HEK293T (cell line): ENCODE measurements at regions not wholly inside any gene's neighbourhood (a gene's known extent, or its start where the extent isn't known, plus 50 kb on each side); places are given as distances from the start of the nearest gene placed in this dataset.
A peak's percentile ranks its signal among the peaks of the same experiment; 100 is the strongest.

Source experiments
- CTCF ChIA-PET: fragments of 350-600 bp; formaldehyde crosslinking; extraction: SDS; loops from one replicate; lab custom pipeline; 2021; ENCODE audit warnings: antibody characterized with exemption, inconsistent platforms; lab: Yijun Ruan, JAX
- POLR2A ChIA-PET: fragments of 350-600 bp; formaldehyde crosslinking; extraction: SDS; loops from one replicate; lab custom pipeline; 2020; ENCODE audit warnings: antibody characterized with exemption, inconsistent platforms; lab: Yijun Ruan, JAX
- DNase-seq: peaks from one replicate; pipeline ENCODE4 v3.0.0; 2012; ENCODE audit warnings: mixed read lengths; ENCODE audit errors: extremely low spot score
- ARNT ChIP-seq: fragments of 450-650 bp; IDR thresholded peaks from 2 replicates; pipeline ENCODE4 v1.6.1; 2017; ENCODE audit warnings: mild to moderate bottlenecking
- BHLHE40 ChIP-seq: fragments of 450-650 bp; IDR thresholded peaks from 2 replicates; pipeline ENCODE4 v1.6.1; 2016; ENCODE audit warnings: mild to moderate bottlenecking, moderate library complexity, borderline replicate concordance
- CTBP1 ChIP-seq: fragments of 450-650 bp; IDR thresholded peaks from 2 replicates; pipeline ENCODE4 v1.6.1; 2016; ENCODE audit warnings: borderline replicate concordance
- ELF4 ChIP-seq: fragments of 450-650 bp; IDR thresholded peaks from 2 replicates; pipeline ENCODE4 v1.6.1; 2017; ENCODE audit warnings: antibody characterized with exemption
- FOXA1 ChIP-seq: fragments of 450-650 bp; IDR thresholded peaks from 2 replicates; pipeline ENCODE4 v1.6.1; 2016; ENCODE audit warnings: mild to moderate bottlenecking
- FOXK2 ChIP-seq: fragments of 450-650 bp; IDR thresholded peaks from 2 replicates; pipeline ENCODE4 v1.6.1; 2016; ENCODE audit warnings: mild to moderate bottlenecking
- FOXM1 ChIP-seq: fragments of 450-650 bp; IDR thresholded peaks from 2 replicates; pipeline ENCODE4 v1.6.1; 2017; ENCODE audit warnings: mild to moderate bottlenecking, borderline replicate concordance
- HDGF ChIP-seq: fragments of 450-650 bp; IDR thresholded peaks from 2 replicates; pipeline ENCODE4 v1.6.1; 2017; ENCODE audit warnings: antibody characterized with exemption, borderline replicate concordance
- L3MBTL2 ChIP-seq: fragments of 450-650 bp; conservative IDR thresholded peaks from 2 replicates; pipeline ENCODE4 v1.6.1; 2016; ENCODE audit warnings: mild to moderate bottlenecking
- LEF1 ChIP-seq: fragments of 450-650 bp; IDR thresholded peaks from 2 replicates; pipeline ENCODE4 v1.6.1; 2017; ENCODE audit warnings: mild to moderate bottlenecking, borderline replicate concordance
- NFRKB ChIP-seq: fragments of 450-650 bp; IDR thresholded peaks from 2 replicates; pipeline ENCODE4 v1.6.1; 2016; ENCODE audit warnings: mild to moderate bottlenecking, moderate library complexity
- SP1 ChIP-seq: fragments of 450-650 bp; IDR thresholded peaks from 2 replicates; pipeline ENCODE4 v1.6.1; 2017
- SUZ12 ChIP-seq: fragments of 450-650 bp; IDR thresholded peaks from 2 replicates; pipeline ENCODE4 v1.6.1; 2016; ENCODE audit warnings: mild to moderate bottlenecking
- TARDBP ChIP-seq: fragments of 450-650 bp; IDR thresholded peaks from 2 replicates; pipeline ENCODE4 v1.6.1; 2016
- ZNF384 ChIP-seq: fragments of 450-650 bp; IDR thresholded peaks from 2 replicates; pipeline ENCODE4 v1.6.1; 2016
- TF ChIP-seq, protein P1 (sequence below): fragments of 450-650 bp; IDR thresholded peaks from 2 replicates; pipeline ENCODE4 v1.6.1; 2016

DNA sequence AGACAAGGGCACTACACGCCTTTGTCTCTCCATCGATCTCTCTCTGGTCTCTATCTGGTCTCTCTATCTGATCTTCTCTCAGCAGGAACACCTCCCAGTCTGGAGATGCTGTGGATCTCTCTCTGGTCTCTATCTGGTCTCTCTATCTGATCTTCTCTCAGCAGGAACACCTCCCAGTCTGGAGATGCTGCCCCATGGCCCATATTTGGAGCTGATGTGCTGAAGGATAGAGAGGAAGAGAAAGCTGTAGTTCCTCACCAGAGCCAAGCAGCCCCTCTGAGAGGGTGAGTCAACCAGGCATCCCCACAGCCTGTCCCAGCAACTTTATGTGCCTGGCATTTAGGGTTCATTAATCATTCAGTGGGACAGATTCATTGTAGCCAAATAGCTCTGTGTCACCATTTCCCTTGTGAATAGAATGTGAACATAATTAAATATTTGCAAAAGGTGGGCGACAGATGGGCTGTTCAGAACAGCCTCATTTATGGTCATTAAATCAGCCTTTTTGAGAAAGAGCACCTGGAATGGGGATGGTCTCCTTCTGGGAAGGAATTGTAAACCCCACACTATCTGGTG, 189.3 kb upstream of the MAST4 start:
- CTCF ChIA-PET = no interaction called here
- DNase-seq = no peak
- no peak for TF ChIP-seq CTBP1
- TF ChIP-seq, protein P1, sequence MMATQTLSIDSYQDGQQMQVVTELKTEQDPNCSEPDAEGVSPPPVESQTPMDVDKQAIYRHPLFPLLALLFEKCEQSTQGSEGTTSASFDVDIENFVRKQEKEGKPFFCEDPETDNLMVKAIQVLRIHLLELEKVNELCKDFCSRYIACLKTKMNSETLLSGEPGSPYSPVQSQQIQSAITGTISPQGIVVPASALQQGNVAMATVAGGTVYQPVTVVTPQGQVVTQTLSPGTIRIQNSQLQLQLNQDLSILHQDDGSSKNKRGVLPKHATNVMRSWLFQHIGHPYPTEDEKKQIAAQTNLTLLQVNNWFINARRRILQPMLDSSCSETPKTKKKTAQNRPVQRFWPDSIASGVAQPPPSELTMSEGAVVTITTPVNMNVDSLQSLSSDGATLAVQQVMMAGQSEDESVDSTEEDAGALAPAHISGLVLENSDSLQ = peak; percentile 57

DNA sequence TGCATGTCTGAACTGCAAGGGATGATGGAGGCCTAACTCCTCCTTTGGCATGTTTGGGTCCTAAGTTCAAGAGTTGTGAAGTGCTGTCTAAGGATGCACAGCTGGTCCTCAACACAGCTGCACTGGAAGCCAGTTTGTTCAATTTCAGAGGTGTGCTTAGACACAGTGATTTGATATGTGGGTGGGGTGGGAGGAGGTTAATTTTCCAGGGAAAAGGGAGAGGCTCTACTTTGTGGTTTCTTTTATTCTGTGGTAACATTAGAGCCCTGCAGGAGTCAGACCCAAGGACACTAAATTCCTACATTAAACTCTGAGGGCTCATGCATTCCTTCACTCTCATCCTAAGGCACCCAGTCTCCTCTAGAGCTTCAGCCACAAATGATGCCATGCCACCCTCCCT, 188.4 kb upstream of the MAST4 start:
- no peak for TF ChIP-seq CTBP1
- TF ChIP-seq ELF4 = no peak
- no peak for TF ChIP-seq FOXM1
- TF ChIP-seq ARNT = no peak
- no peak for TF ChIP-seq BHLHE40
- no peak for TF ChIP-seq L3MBTL2
- TF ChIP-seq ZNF384 = no peak
- no peak for TF ChIP-seq FOXK2
- no peak for TF ChIP-seq NFRKB
- POLR2A ChIA-PET = no interaction called here
- DNase-seq = no peak
- CTCF ChIA-PET = no interaction called here

More for the DNA sequence above, 189.3 kb upstream of the MAST4 start:
- POLR2A ChIA-PET = no interaction called here

DNA sequence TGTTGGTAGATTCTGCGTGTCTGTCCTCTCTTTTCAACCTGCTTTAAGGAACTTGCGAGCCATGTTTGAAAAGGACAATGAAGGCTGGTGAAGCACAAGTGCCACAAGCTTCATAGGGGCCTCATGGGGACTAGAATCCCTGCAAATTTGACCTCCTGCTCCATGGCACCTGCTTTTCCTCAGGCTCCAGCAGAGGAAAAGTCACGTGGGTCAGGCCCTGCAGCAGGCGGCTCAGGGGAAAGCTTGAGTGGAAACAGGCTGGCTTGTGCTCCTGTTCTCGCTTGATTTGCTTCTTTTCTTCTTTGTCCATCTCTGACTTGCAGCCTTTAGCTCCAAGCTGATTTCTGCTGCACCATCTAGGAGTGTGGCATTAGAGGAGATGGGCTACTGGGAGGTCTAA, 187.6 kb upstream of the MAST4 start:
- DNase-seq = no peak
- ChIA-PET POLR2A (no interaction called here), CTCF (no interaction called here)
- TF ChIP-seq ARNT (no peak), NFRKB (no peak), BHLHE40 (no peak), FOXK2 (no peak), ZNF384 (no peak), FOXM1 (no peak), SUZ12 (no peak), SP1 (no peak)
- TF ChIP-seq, protein P1 = no peak

DNA sequence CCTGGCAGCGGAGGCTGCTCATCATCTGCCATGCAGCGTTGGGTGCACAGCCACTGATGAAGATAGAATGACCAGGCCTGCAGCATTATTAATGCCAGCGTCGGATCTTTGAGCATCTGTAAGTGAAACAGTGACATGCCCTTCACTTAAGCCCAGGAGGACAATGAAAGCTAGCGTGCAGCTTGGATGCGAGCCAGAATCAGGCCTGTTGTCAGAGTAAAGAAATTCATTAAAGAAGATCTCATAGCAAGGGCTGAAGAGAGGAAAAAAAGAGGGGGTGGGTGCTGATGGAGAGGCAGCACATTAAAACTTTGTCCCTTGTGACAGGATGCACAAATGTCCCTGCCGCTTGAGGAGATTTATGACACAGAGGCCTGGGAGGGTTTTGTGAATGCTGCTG, 186.1 kb upstream of the MAST4 start:
- ChIA-PET CTCF (no interaction called here), POLR2A (no interaction called here)
- TF ChIP-seq NFRKB (no peak), BHLHE40 (no peak), ARNT (no peak), SP1 (no peak), L3MBTL2 (no peak), HDGF (no peak), ZNF384 (no peak), LEF1 (no peak), FOXA1 (no peak), TARDBP (no peak), CTBP1 (no peak), SUZ12 (no peak), FOXK2 (no peak), FOXM1 (no peak), ELF4 (no peak)
- TF ChIP-seq, protein P1 = no peak
- DNase-seq = no peak

DNA sequence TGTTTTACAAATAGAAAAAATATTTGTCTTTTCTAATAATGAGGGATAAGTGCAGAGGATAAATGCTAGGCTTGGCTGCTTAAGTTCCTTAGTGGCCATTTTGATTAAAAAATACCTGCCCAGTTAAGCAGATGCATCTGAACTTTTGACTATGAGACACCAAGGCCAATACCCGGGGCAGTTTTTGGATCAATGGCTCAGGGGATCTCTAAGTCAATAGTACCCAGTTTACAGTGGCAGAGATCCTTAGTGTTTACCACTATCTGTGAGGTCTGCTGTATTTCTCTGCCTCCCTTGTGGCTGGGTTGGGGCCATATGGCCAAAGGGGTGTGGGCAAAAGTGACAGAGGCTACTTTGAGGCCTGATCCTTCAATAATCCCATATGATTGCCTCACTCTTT, 184.5 kb upstream of the MAST4 start:
- POLR2A ChIA-PET = no interaction called here
- TF ChIP-seq ARNT (no peak), ZNF384 (no peak), L3MBTL2 (no peak), SUZ12 (no peak), NFRKB (no peak), LEF1 (no peak), CTBP1 (no peak), FOXK2 (no peak), SP1 (no peak), HDGF (no peak), ELF4 (no peak), TARDBP (no peak), FOXA1 (no peak), BHLHE40 (no peak), FOXM1 (no peak)
- TF ChIP-seq, protein P1 = no peak
- CTCF ChIA-PET = no interaction called here
- no peak for DNase-seq

DNA sequence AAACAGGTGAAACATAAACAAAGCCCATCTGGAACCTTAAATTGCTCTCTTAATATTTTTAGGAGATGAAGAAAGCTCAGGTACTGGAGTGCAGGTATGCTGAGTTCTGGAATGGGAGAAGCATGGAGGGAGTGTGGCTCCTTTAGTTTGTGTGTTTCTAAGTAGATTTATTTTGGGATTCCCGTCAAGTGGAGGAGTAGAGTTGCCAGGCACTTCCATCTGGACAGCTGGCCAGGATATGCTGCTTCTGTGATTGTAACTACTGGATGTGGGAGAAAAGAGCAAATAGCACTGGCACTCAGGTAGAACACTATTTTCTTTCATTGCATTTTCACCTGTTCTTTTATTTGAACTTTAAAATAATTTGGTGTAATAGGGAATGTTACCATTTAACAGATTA, 182.3 kb upstream of the MAST4 start:
- ChIA-PET CTCF (interaction anchor here (0.6 kb wide), 1 partner anchor 790 kb away, joined by 3 read pairs; no protein-coding TSS in a partner anchor), POLR2A (no interaction called here)
- TF ChIP-seq, protein P1 = no peak
- no peak for DNase-seq
